Fibroblast of skin of back (primary cell): ENCODE measurements at regions not wholly inside any gene's neighbourhood (a gene's known extent, or its start where the extent isn't known, plus 50 kb on each side); places are given as distances from the start of the nearest gene placed in this dataset.
A peak's percentile ranks its signal among the peaks of the same experiment; 100 is the strongest.

Experiments used
- DNase-seq: peaks from one replicate; pipeline ENCODE4 v3.0.0-alpha.2; 2013

DNA sequence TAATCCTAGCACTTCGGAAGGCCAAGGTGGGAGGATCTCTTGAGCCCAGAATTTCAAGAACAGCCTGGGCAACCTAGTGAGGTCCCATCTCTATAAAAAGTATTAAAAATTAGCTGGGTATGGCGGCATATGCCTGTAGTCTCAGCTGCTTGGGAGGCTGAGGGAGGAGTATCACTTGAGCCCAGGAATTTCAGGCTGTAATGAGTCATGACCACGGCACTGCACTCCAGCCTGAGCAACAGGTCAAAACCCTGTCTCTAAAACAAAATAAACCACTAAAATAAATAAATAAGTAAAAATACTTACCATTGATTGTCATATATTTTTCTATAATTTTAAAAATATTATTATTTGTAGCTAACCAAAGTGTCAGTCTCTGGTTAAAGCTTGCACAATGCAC lies 315.6 kb upstream of the SMIM31 start:
- DNase-seq = peak; percentile 11

DNA sequence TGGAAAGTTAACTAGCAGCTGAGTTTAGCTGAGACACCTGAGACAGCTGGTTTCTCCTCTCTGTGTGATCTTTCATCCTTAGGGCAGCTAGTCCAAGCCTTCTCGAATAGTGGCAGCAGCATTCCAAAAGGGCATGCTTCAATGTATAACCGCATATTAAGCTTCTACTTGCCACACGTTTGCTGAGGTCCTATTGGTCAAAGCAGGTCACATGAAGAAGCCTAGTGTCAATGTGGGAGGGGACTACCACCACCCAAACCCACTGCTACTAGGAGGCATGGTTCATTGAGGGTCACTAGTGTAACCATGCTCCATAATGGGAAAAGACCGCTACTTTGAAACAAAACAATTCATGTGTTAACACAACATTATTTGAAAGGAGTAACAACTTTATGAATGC lies 314.9 kb upstream of the SMIM31 start:
- no peak for DNase-seq

DNA sequence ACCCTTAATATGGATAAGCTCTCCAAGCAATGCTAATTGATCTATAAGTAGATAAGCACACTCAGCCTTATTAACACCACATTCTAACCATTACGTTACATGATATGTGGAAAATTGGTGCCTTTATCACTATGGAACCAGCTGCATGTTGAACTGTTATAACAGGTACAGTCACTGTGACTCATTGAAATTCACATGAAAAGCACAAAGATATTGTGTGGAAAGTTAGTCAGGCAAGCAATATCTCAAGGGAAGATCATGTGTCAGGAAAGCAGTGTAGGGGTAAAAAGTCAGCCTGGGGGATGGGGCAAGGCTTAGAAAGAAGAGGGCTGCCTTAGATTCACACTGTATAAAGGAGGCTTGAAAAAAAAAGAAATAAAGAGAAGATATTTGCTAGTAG lies 313.7 kb upstream of the SMIM31 start:
- DNase-seq = no peak

DNA sequence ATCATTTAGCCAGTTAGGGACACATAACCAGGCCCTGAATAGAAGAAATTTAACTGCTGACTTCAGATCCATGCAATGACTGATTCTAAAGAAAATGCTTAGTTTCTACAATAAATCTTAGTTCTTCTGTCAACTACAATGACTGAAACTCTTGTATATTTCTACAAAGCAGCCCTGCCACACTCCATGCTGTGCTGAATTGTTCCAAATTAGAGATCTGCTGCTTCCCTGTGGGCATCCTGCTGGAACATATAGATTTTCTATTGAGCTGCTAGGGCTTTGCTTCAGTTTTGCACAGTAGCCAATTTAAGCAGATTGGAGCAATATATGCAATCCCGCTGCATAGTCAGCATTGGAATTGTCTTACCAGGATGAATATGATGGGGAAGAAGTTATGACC lies 312.8 kb upstream of the SMIM31 start:
- no peak for DNase-seq

DNA sequence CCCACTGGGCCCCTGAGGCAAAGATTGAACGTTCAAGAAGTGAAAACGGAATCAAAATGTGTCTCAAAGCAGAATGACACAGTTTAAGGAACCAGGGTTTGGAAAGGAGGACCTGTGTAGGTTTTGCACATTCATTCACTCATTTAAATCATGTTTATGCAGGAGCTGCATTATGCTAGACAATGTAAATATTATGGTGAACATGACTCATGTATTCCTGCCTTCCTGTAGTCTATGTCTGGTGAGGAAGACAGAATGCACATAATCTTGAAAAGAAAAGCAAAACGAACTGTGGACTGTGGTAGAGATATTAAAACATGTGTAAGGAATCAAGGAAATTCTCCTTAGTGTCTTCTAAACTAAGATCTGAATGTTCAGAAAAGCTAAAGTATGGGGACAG lies 311.8 kb upstream of the SMIM31 start:
- DNase-seq = peak; percentile 4

DNA sequence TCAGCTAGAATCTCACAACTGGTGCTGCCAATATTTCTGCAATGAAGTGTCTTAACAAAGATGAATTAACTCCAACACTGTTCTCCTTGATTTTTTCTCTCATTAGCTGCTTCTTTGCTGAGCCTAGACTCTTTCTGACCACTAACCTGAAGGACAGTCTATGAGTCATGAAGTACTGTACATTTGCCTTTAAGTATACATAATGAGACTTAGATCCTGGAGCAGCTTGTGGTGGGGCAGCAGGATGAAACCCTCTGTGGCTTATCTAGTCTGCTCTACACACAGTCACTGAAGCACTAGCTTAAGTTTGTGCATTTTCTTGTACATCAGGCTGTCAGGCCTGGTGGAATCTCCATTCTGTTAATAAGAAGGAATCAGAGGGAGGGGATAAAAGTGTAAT lies 307.4 kb upstream of the SMIM31 start:
- no peak for DNase-seq

DNA sequence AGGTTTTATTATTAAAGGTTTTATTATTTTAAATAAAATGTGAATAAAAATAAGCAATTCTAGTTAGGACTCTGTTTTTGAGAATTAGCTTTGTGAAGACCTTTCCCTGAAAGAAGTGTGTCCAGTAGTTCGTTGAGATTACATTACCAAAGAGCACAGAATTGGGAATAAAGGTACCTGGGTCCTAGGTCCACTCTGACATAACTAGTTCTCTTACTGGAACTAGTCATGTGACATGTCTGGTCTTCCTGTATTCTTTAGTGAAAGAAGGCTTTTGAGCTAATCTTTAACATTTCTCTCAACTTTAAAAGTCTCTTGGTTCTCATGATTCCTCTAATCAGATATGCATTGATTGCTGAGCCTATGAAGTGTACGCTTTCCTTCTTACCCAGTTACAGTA lies 292.0 kb upstream of the SMIM31 start:
- DNase-seq = no peak

DNA sequence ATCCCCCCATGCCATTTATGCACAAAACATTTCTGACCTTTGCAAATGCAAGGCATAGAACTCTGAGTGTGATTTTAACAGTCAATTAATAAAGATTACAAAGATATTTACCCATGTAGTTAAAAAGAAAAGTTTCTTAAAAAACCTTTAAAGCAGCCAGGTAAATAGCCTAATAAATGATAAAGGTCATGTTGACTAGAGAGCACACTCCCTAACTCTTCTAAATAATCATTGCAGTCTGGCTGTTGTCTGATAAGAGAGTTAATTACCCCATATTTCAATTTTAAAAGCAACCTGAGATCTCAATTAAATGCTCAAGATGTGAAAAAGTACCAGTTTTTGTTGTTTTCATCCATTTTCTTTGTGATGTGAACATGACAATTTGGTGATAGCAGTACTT lies 291.5 kb upstream of the SMIM31 start:
- no peak for DNase-seq

DNA sequence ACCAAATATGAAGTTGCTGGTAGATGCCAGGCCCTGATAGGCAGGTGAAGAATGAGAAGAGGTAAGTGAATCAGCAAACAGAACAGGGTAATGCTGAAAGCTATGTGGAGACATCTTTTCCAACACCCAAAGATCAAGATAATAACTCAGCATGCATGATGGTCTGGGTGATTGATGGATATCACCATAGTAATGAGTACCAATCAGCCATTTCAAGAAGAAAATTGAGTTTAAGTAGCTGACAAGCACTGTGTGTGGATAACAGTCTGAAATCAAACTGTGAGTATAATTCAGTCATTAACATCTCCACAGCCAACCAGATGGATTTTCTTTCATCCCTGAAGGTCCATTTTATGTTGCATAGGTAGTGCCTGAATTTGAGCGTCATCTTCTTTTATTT lies 289.6 kb upstream of the SMIM31 start:
- no peak for DNase-seq

DNA sequence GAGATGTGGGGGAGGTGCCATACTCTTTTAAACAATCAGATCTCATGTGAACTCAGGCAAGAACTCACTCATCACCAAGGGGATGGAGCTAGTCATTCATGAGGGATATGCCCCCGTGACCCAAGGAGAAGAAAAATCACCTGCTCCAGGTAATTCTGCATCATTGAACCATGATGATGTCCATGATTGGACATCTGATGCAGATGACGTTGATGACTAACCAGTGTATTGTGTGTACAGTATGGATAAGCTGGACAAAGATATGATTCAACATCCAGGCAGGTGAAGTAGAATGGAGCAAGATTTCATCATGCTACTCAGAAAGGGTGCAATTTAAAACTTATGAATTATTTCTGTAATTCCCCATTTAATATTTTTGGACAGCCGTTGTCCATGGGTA lies 286.4 kb upstream of the SMIM31 start:
- DNase-seq = no peak

DNA sequence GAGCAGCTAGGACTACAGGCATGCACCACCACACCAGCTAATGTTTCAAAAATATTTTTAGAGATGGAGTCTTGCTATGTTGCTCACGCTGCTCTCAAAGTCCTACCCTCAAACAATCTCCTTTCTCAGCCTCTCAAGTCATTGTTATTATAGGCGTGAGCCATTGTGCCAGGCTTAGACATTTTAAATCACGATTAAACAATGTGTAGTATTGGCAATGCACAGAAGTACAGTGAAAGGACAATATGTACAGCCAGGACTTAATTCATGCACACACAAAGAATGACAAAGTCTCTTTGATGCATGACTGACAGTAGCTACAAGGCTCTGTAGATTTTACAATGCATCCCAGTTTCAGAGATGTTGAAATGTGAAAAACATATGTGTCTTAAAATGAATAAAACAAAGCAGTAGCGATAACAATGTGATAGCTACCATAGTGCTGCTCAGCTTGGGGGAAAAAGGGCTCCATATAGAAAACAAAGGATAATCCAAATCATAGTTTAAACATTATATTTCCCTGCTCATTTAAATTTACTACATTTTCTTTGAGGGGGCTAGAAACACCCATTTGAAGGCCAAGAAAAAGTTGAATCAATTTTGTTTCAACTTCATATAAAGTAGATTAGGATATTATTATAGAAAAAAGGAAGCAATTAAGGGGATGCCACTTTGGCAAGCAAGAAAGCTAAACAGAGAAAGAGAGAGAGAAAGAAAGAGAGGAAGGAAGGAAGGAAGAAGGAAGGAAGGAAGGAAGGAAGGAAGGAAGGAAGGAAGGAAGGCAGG lies 272.4 kb upstream of the SMIM31 start:
- no peak for DNase-seq

DNA sequence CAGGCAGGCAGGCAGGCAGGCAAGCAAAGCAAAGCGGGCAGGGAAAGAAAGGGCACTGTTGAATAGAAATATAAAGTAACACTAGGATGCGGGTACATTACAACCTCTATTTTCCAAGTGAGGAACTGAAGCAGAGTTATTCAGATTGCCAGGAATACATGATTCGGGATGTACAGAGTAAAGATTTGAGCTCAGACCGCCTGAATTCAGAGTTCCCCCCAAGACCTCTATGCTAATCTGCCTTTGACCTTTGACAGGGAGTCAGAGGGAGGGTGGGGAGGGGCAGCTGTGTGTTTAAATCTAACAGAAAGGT lies 271.9 kb upstream of the SMIM31 start:
- no peak for DNase-seq

DNA sequence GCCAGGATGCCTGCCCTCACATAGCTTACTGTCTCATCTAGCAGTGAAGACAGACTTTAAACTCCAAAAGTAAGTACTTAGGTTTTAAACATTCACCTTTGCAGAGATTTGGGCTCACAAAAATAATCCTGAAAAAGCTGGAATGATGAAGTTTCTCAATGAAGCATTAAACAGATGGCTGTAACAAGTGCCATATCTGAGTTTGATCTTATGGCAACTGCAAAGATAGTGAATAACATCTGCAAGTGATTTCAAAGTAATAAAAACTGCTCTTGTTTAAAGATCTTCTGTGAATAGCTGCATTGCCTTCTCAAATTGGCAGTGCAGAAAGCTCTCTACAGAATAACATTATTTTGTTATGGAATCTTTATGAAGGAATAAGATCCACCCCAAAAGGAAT lies 271.2 kb upstream of the SMIM31 start:
- DNase-seq = no peak

DNA sequence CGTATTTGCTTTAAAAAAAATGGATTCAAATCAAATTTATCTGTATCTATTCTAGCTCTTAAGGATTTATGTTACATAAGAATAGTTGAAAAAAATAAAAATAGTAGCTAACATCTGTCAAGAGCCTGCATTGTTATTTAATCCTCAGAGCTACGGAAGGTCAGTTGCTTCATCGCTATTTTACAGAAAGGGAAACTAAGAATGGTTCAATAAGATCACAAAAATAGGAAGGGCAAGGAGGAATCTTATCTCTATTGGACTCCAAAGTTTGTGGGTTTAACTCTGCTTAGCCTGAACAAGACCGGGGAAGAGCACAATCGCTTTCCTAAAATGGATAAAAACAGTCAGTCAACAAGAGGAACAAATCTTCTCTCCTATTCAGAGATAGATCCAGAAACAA lies 270.2 kb upstream of the SMIM31 start:
- DNase-seq = no peak

DNA sequence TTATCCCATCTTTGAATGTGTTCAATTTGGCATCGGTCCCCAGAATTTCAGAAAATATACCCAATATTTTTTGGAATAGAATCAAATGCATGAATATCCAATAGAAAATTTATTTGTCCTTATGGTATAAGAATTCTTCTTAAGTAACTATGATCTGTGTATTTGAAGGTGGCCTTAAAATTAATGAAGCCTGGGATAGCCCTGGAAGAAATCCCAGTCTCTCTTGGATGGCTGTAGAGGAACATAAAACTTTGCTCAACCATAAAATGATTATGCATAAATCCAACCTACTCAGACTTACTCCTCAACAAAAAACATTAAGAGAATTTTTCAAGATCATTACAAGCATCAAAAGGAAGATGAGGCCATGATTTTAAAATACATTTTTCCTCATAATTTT lies 269.4 kb upstream of the SMIM31 start:
- no peak for DNase-seq

DNA sequence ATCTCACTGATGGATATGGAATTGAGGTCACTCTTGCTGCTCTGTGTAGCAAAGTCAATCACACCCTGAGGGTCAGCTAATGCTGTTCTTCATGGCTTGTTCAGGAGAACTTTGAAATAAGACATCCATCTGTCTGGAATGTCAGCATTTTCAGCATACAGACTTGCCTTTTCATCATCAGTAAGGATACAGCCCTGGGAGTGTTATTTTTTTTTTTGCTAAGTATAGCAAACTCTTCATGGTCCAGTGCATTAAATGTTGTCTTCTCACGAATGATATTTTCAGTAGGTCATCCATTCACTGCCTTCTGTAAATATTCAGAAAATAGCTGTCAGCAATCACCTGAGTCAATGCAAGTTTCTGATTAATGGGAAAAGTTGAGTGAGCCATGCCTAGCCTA lies 268.8 kb upstream of the SMIM31 start:
- no peak for DNase-seq

DNA sequence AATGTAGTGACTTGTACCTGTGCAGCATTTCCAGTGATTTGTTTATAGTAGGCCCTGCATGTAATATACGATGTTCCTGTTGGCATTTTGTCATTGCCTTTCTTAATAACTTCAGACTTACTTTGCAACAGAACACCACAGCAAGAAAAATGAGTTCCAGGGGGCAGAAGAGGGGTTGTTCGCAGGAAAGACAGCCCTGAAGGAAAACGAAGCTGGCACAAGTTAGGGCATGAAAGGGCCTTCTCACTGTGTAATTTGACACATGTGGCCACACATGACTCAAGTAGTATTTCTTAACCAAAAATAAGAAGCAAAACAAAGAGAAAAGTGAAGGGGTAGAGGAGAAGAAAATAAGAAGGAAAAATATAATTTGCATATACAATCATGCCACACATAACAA lies 265.8 kb upstream of the SMIM31 start:
- DNase-seq = no peak

DNA sequence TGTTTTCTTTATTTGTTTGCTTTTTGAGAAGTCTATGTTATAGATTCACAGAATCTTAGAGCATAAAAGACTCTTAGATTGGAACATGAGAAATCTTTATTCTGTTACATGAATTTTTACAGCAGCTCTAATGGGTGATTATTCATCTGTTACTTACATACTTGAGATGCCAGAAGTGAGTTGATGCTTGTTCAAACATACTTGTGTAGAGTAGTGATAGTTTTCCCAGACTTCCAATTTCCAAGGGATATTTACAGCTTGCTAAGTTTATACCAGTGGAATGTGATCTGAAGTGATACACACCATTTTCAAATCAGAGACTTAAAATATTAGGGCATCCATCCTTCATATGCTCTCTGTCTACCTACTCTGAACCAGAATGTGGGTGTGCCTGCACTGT lies 252.9 kb upstream of the SMIM31 start:
- peak; percentile 50 for DNase-seq

DNA sequence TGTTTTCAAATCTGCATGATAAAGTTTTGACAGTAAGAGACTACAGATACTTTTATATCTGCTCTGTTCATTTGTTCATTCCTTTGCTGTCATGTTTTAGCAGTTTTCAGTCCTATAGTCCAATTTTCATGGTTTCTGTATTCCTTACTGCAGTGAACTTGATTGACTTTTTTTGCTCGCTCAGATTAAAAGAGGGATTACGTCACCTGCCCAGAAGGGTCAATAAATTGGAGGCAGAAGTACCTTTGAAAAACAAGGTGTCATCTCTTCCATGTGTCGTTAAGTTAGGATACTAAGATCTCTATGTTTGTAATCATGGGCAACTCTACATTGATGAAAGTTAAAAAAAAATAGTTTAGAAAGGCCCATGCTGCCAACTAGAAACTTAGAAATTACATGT lies 250.1 kb upstream of the SMIM31 start:
- DNase-seq = no peak

DNA sequence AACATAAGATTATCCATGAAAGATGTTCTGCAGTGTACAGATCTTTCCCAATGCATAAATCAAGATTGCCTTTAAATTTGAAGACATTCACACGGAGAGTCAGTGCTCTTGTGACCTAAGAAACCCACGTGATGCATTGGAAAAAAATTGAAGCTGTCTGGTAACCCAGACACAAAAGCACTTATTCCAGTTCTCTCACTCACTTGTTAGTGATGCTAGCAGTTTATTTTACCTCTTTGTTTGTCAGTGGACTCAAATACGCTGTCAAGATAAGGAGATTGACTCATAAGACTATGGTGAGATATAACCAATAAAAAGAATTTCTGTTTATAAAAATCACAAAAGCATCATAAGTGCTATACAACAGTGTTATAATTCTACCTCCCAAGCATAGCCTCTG lies 245.8 kb upstream of the SMIM31 start:
- DNase-seq = no peak

DNA sequence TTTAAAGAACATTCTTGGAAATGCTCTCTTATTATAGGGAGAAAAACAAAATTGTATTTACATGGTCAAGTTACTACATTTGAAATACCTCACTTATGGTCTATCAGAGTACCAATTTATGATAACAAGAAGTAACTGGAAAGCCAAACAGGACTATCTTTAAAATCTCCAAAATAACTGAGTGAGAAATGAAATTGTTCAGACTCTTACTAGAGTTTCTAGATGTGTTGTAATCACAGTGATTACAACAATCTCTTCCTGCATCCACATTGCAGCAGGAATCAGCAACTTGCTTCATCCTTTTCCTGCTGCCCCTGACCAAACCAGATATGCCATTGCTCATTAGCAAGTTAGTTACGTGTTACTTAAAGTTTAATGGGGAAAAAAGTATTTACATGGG lies 245.2 kb upstream of the SMIM31 start:
- no peak for DNase-seq

DNA sequence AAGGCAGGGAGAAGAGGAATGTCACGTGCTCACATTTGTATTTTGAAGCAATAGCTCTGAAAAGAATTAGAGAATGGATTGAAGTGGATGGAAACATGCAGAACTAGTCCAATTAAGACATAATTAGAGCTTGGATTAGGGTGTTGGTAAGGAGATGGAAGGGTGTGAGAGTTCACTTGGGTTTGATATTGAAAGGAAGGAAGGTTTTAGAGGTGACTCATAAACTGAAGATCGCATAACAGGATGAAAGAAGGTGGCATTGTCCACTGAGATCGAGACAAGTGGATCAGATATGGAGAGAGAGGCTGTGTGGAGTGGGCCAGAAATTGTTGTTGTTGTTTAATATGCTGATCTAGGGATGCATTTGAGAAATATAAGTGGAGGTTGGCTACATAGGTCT lies 244.0 kb upstream of the SMIM31 start:
- no peak for DNase-seq

DNA sequence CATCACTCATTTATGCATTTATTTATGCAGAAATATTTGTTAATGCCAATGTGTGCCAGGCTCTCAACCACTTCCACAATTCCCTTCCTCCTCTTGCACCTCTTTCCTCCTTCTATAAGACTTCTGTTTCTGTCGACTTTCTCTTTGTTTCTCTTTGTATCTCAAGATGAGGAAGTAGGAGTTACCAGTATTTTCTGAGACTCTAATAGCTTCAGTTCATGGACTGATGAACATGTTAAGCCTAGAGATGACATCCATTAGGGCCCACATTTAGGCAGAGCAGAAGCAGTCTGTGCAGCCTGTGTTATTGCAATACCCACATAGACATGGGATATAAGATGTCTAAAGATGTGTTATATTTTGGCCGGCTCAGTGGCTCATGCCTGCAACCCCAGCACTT lies 241.8 kb upstream of the SMIM31 start:
- DNase-seq = no peak

DNA sequence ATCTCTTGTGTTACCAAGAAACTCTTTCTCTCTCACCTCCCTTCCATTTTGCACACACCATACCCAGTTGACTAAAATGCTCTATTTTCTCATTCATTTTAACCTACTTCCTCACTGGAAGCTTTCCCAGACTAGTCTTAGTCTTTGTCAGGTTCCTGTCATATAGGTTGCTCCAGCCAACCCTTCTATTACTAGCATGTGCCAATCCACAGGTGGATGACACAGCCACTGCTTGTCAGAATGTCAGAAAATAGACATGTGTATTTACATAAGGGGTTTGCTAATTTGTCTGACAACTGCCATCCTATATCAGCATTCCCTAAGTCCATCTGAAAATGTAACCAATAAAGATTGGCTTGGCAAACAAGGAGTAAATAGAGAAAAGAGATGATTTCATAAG lies 239.2 kb upstream of the SMIM31 start:
- DNase-seq = no peak

DNA sequence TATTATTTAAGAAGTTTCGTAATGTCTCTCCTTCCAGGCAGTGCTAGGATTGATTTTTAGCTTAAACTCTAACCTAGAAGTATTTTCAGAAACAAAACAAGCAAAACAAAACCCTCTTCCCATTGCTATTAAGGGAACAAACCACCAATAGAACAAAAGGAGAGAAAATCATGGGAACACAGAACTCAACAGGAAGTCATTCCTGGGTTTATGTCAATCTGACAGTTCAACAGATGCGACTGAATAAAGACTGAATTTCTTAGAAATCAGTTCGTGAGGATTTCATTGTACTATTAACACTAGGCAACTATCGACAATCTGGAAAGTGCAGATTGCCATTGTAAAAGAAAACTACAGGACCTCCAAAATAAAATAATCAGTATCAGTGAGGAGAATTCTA lies 229.1 kb upstream of the SMIM31 start:
- no peak for DNase-seq
